ENCODE measurements at regions not wholly inside any gene's neighbourhood (a gene's known extent, or its start where the extent isn't known, plus 50 kb on each side); places are given as distances from the start of the nearest gene placed in this dataset.
A peak's percentile ranks its signal among the peaks of the same experiment; 100 is the strongest.
"Not testable (repeated sequence)": the region's sequence is repeated elsewhere in the genome, so short reads cannot be mapped to it uniquely, and the experiment has no call there.

DNA sequence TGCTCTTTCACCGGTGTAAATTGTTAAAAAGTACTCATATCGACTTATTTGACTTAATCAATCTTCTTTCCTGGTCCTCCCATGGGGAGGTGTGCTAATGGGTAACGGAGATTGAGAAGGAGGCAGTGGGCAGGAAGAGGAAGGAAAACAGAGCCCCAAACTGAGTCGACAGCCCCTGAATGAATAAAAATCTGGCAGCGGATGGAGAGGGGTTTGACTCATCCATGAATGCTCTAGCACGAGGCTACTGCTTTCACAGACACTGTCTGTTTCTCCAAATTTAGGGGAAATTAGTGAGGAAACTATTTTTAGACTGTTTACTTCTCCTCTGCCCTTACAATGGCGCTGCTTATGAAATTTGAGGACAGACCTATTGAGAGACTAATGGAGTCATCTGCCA lies 142.2 kb upstream of the ATXN1 start:
- Histone ChIP-seq H3K36me3 (ENCODE audit: control insufficient read depth, insufficient read depth, low read length) (no peaks in the 10 kb centered on the region), H3K27me3 (ENCODE audit: control insufficient read depth, insufficient read depth, low read length) (no peaks in the 10 kb centered on the region), H3K27ac (ENCODE audit: low read depth, low read length) (no peak overlapping the region), H3K4me3 (ENCODE audit: low read depth, low read length) (no peak overlapping the region), H3K9me3 (ENCODE audit: control insufficient read depth, insufficient read depth, low read length) (no peaks in the 10 kb centered on the region), H3K4me1 (ENCODE audit: control insufficient read depth, insufficient read depth, low read length) (no peaks in the 10 kb centered on the region)
- WGBS (ENCODE audit: insufficient coverage): 67% methylated on average over 3 of the region's 7 CpGs
- DNase-seq (ENCODE audit: low read depth in 4 of 6, low spot score in 6 of 6): no peak

DNA sequence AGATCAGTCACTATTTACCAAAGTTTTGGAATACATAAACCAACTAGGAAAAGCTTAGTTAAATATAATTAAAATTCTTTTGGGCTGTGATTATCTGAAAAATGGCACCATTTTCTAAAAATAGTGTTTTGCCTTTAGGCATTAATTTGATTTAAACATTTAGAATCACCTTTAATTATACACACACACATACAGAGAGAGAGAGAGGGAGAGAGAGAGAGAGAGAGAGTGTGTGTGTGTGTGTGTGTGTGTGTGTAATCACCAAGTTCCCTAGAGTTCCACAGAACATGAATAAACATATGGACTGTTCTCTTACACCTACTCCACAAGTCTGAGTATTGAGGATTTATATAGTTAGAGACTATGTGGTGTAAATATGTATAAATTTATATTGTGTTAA lies 141.2 kb upstream of the ATXN1 start:
- Histone ChIP-seq H3K36me3 (ENCODE audit: control insufficient read depth, insufficient read depth, low read length) (no peaks in the 10 kb centered on the region), H3K9me3 (ENCODE audit: control insufficient read depth, insufficient read depth, low read length) (no peaks in the 10 kb centered on the region), H3K27ac (ENCODE audit: low read depth, low read length) (no peak overlapping the region), H3K4me3 (ENCODE audit: low read depth, low read length) (no peak overlapping the region), H3K27me3 (ENCODE audit: control insufficient read depth, insufficient read depth, low read length) (no peaks in the 10 kb centered on the region), H3K4me1 (ENCODE audit: control insufficient read depth, insufficient read depth, low read length) (no peaks in the 10 kb centered on the region)
- no peak for DNase-seq (ENCODE audit: low read depth in 4 of 6, low spot score in 6 of 6)

DNA sequence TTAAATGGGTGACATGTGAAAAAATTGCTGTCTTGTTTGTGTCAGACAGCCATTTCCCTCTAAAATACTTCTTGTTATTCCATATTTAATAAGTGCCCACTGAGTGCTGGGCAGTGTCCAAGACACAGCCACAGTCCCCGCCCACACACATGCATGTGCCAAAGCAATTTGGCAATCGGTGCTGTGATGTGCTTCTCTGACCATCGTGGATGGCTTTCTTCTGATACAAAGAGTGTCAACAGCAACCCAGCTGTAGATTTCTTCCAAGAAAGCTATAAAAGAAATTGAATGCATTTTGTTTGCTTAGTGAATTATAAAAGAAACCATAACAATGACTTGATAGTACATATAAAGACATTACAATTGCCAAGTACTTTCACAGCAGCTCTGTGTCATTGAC lies 140.5 kb upstream of the ATXN1 start:
- peak in 3 of 6 donors; percentile 6 to 68 (median 59) for DNase-seq (ENCODE audit: low read depth in 4 of 6, low spot score in 6 of 6)
- no peak overlapping the region for H3K4me3 ChIP-seq (ENCODE audit: low read depth, low read length)
- H3K36me3 ChIP-seq (ENCODE audit: control insufficient read depth, insufficient read depth, low read length): no peaks in the 10 kb centered on the region
- H3K4me1 ChIP-seq (ENCODE audit: control insufficient read depth, insufficient read depth, low read length): no peaks in the 10 kb centered on the region
- no peaks in the 10 kb centered on the region for H3K27me3 ChIP-seq (ENCODE audit: control insufficient read depth, insufficient read depth, low read length)
- no peak overlapping the region for H3K27ac ChIP-seq (ENCODE audit: low read depth, low read length)
- no peaks in the 10 kb centered on the region for H3K9me3 ChIP-seq (ENCODE audit: control insufficient read depth, insufficient read depth, low read length)
- no CpG with 5 or more reads among the region's 3 CpGs for WGBS (ENCODE audit: insufficient coverage)

DNA sequence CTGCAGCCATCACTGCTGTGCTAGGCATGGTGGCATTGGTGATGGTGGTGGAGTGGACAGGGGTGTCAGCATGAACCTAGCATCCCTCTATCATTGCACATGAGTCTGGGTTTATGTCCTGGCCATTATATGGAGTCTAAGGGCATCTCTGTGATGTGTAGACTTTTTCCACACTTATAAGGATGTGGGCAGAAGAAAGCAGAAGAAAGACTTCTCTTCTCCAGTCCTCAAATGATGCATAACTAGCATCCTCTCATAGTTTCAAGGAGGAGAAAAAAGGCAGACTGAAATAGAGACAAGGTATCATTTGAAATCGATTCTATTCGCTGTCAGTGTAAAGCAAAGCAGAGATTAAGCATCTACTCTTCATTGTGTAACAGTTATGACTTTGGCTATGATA lies 140.0 kb upstream of the ATXN1 start:
- WGBS (ENCODE audit: insufficient coverage): no CpG with 5 or more reads among the region's 2 CpGs

GRCh38 chr6:16898640-16899396 lies 137.6 kb upstream of the ATXN1 start:
- 14% methylated on average over 1 of the region's 8 CpGs for WGBS (ENCODE audit: insufficient coverage)
- Histone ChIP-seq H3K4me1 (ENCODE audit: control insufficient read depth, insufficient read depth, low read length) (no peaks in the 10 kb centered on the region), H3K36me3 (ENCODE audit: control insufficient read depth, insufficient read depth, low read length) (no peaks in the 10 kb centered on the region), H3K9me3 (ENCODE audit: control insufficient read depth, insufficient read depth, low read length) (no peaks in the 10 kb centered on the region), H3K27me3 (ENCODE audit: control insufficient read depth, insufficient read depth, low read length) (no peaks in the 10 kb centered on the region), H3K4me3 (ENCODE audit: low read depth, low read length) (no peak overlapping the region), H3K27ac (ENCODE audit: low read depth, low read length) (no peak overlapping the region)
- peak in 3 of 6 donors; percentile 2 to 73 (median 48) for DNase-seq (ENCODE audit: low read depth in 4 of 6, low spot score in 6 of 6)

More for the DNA sequence above, 140.0 kb upstream of the ATXN1 start:
- H3K27ac ChIP-seq (ENCODE audit: low read depth, low read length): no peak overlapping the region
- no peak overlapping the region for H3K4me3 ChIP-seq (ENCODE audit: low read depth, low read length)
- H3K4me1 ChIP-seq (ENCODE audit: control insufficient read depth, insufficient read depth, low read length): no peaks in the 10 kb centered on the region
- H3K36me3 ChIP-seq (ENCODE audit: control insufficient read depth, insufficient read depth, low read length): no peaks in the 10 kb centered on the region
- DNase-seq (ENCODE audit: low read depth in 4 of 6, low spot score in 6 of 6): no peak
- H3K9me3 ChIP-seq (ENCODE audit: control insufficient read depth, insufficient read depth, low read length): no peaks in the 10 kb centered on the region
- no peaks in the 10 kb centered on the region for H3K27me3 ChIP-seq (ENCODE audit: control insufficient read depth, insufficient read depth, low read length)

- WGBS (ENCODE audit: insufficient coverage): 89% methylated on average over 5 of the region's 5 CpGs
- H3K4me3 ChIP-seq (ENCODE audit: low read depth, low read length): no peak overlapping the region
Observed at GRCh38 chr6:16897669-16898068, 136.4 kb upstream of the ATXN1 start.

DNA sequence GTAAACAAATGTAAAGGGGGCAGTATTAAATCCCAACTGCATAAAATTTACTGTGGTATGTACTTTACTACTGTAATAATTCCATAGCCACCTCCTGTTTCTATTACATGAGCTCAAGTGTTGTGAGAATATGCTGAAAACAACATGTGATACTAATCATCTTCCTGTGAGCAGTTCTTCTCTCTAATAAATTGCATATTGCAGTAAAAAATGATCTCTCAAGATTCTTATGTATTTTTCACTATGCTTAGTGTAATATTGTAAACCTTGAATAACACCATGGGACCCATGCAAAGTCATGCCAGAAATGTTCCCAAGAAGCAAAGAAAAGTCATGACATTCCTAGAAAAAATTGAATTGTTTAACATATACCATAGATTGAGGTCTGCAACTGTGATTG lies 133.0 kb upstream of the ATXN1 start:
- H3K27ac ChIP-seq (ENCODE audit: low read depth, low read length): no peak overlapping the region
- no peak overlapping the region for H3K4me3 ChIP-seq (ENCODE audit: low read depth, low read length)
- no peak for DNase-seq (ENCODE audit: low read depth in 4 of 6, low spot score in 6 of 6)
- H3K27me3 ChIP-seq (ENCODE audit: control insufficient read depth, insufficient read depth, low read length): no peaks in the 10 kb centered on the region
- H3K4me1 ChIP-seq (ENCODE audit: control insufficient read depth, insufficient read depth, low read length): no peaks in the 10 kb centered on the region
- H3K9me3 ChIP-seq (ENCODE audit: control insufficient read depth, insufficient read depth, low read length): no peaks in the 10 kb centered on the region
- H3K36me3 ChIP-seq (ENCODE audit: control insufficient read depth, insufficient read depth, low read length): no peaks in the 10 kb centered on the region

More at GRCh38 chr6:16897669-16898068, 136.4 kb upstream of the ATXN1 start:
- Histone ChIP-seq H3K9me3 (ENCODE audit: control insufficient read depth, insufficient read depth, low read length) (no peaks in the 10 kb centered on the region), H3K27ac (ENCODE audit: low read depth, low read length) (no peak overlapping the region), H3K36me3 (ENCODE audit: control insufficient read depth, insufficient read depth, low read length) (no peaks in the 10 kb centered on the region), H3K4me1 (ENCODE audit: control insufficient read depth, insufficient read depth, low read length) (no peaks in the 10 kb centered on the region), H3K27me3 (ENCODE audit: control insufficient read depth, insufficient read depth, low read length) (no peaks in the 10 kb centered on the region)
- no peak for DNase-seq (ENCODE audit: low read depth in 4 of 6, low spot score in 6 of 6)

DNA sequence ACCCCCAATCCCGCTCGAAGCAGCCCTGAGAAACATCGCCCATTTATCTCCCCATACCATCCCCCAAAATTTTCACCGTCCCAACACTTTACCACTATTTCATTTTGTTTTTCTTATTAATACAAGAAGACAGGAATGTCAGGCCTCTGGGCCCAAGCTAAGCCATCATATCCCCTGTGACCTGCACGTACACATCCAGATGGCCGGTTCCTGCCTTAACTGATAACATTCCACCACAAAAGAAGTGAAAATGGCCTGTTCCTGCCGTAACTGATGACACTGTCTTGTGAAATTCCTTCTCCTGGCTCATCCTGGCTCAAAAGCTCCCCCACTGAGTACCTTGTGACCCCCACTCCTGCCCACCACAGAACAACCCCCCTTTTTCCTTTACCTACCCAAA lies 129.8 kb upstream of the ATXN1 start:
- DNase-seq (ENCODE audit: low read depth in 4 of 6, low spot score in 6 of 6); H3K9me3 ChIP-seq (ENCODE audit: control insufficient read depth, insufficient read depth, low read length); H3K27me3 ChIP-seq (ENCODE audit: control insufficient read depth, insufficient read depth, low read length); H3K36me3 ChIP-seq (ENCODE audit: control insufficient read depth, insufficient read depth, low read length); H3K4me3 ChIP-seq (ENCODE audit: low read depth, low read length); H3K27ac ChIP-seq (ENCODE audit: low read depth, low read length); H3K4me1 ChIP-seq (ENCODE audit: control insufficient read depth, insufficient read depth, low read length): not testable (repeated sequence)
- whole genome bisulfite sequencing (ENCODE audit: insufficient coverage): 93% methylated on average over 4 of the region's 7 CpGs

GRCh38 chr6:16885411-16886160 lies 124.3 kb upstream of the ATXN1 start:
- WGBS (ENCODE audit: insufficient coverage): 67% methylated on average over 2 of the region's 4 CpGs
- Histone ChIP-seq H3K27me3 (ENCODE audit: control insufficient read depth, insufficient read depth, low read length) (no peaks in the 10 kb centered on the region), H3K36me3 (ENCODE audit: control insufficient read depth, insufficient read depth, low read length) (no peaks in the 10 kb centered on the region)

GRCh38 chr6:16884526-16884925 lies 123.3 kb upstream of the ATXN1 start:
- H3K27me3 ChIP-seq (ENCODE audit: control insufficient read depth, insufficient read depth, low read length): no peaks in the 10 kb centered on the region
- no peaks in the 10 kb centered on the region for H3K4me1 ChIP-seq (ENCODE audit: control insufficient read depth, insufficient read depth, low read length)
- H3K36me3 ChIP-seq (ENCODE audit: control insufficient read depth, insufficient read depth, low read length): no peaks in the 10 kb centered on the region
- WGBS (ENCODE audit: insufficient coverage): no CpG with 5 or more reads among the region's 1 CpG
- no peak overlapping the region for H3K27ac ChIP-seq (ENCODE audit: low read depth, low read length)
- H3K4me3 ChIP-seq (ENCODE audit: low read depth, low read length): no peak overlapping the region
- H3K9me3 ChIP-seq (ENCODE audit: control insufficient read depth, insufficient read depth, low read length): no peaks in the 10 kb centered on the region
- DNase-seq (ENCODE audit: low read depth in 4 of 6, low spot score in 6 of 6): no peak

More at GRCh38 chr6:16885411-16886160, 124.3 kb upstream of the ATXN1 start:
- no peaks in the 10 kb centered on the region for H3K9me3 ChIP-seq (ENCODE audit: control insufficient read depth, insufficient read depth, low read length)
- no peak overlapping the region for H3K4me3 ChIP-seq (ENCODE audit: low read depth, low read length)
- DNase-seq (ENCODE audit: low read depth in 4 of 6, low spot score in 6 of 6): no peak
- no peaks in the 10 kb centered on the region for H3K4me1 ChIP-seq (ENCODE audit: control insufficient read depth, insufficient read depth, low read length)
- H3K27ac ChIP-seq (ENCODE audit: low read depth, low read length): no peak overlapping the region
